Upper lobe of left lung (tissue), 6 donors: ENCODE measurements at regions not wholly inside any gene's neighbourhood (a gene's known extent, or its start where the extent isn't known, plus 50 kb on each side); places are given as distances from the start of the nearest gene placed in this dataset.

Experiments
- ATAC-seq, 2 donors: fragments of 200-7000 bp; cut with Tn5 transposase; one replicate each; pipeline ENCODE4 v1.9.1; 2022; ENCODE audit warnings: mild to moderate bottlenecking in 2 of 2, moderate library complexity in 2 of 2; ENCODE audit not compliant: low FRiP score in 2 of 2
- DNase-seq, 2 donors: peaks; one replicate each; pipeline ENCODE4 v3.0.0-alpha.2; 2019 to 2020
- H3K27ac ChIP-seq, 4 donors: fragments of 200-600 bp; sonication (generic); one replicate each; pipeline ENCODE4 v1.5.1; 2016 to 2019
- H3K27me3 ChIP-seq, 4 donors: fragments of 200-600 bp; sonication (generic); one replicate each; pipeline ENCODE4 v1.5.1; 2017 to 2019
- H3K36me3 ChIP-seq, 4 donors: fragments of 200-600 bp; sonication (generic); one replicate each; pipeline ENCODE4 v1.5.1; 2016 to 2019
- H3K4me1 ChIP-seq, 4 donors: fragments of 200-600 bp; sonication (generic); one replicate each; pipeline ENCODE4 v1.5.1; 2018 to 2019
- H3K4me3 ChIP-seq, 4 donors: fragments of 200-600 bp; sonication (generic); one replicate each; pipeline ENCODE4 v1.5.1; 2017 to 2019; ENCODE audit warnings: mild to moderate bottlenecking in 2 of 4, moderate library complexity in 1 of 4
- H3K9me3 ChIP-seq, 4 donors: fragments of 200-600 bp; sonication (generic); one replicate each; pipeline ENCODE4 v1.5.1; 2018 to 2019
- CTCF ChIP-seq, 6 experiments: fragments of 450-650 bp in 4 of 6; fragments of 200-600 bp in 2 of 6; sonication (generic) in 2 of 6; IDR thresholded peaks; one replicate each; pipeline ENCODE4 v1.5.1; 2016 to 2019; ENCODE audit warnings: antibody characterized with exemption in 6 of 6
- EP300 ChIP-seq, 4 donors: sonication (generic); formaldehyde crosslinking; IDR thresholded peaks; one replicate each; pipeline ENCODE4 v1.5.1; 2017; ENCODE audit warnings: antibody characterized with exemption in 4 of 4, control low read depth in 2 of 4
- POLR2A ChIP-seq, 4 donors: fragments of 450-650 bp; IDR thresholded peaks; one replicate each; pipeline ENCODE4 v1.5.1; 2016 to 2017; ENCODE audit warnings: antibody characterized with exemption in 4 of 4, mild to moderate bottlenecking in 2 of 4
- POLR2AphosphoS5 ChIP-seq, 2 donors: sonication (generic); formaldehyde crosslinking; IDR thresholded peaks; one replicate each; pipeline ENCODE4 v1.5.1; 2017; ENCODE audit warnings: antibody characterized with exemption in 2 of 2
- WGBS, 2 donors: methylation state at CpG; one replicate each; pipeline ENCODE4 v1.1.5; 2017 to 2018; 5-methylcytosine and 5-hydroxymethylcytosine counted together
- donor health status: DM: no; HTN: no; CAD: no; lungs with moderate emphysema.
- donor health status: DM: no; HTN: yes; CAD: no; lungs with severe emphysema.

- DNase-seq (no peak), ATAC-seq (no peak)
- no peak overlapping the region for H3K4me3 ChIP-seq
- TF ChIP-seq EP300 (IDR thresholded peaks at IDR 0.05), result no peak
- no peak for TF ChIP-seq POLR2A (IDR thresholded peaks at IDR 0.05)
- TF ChIP-seq CTCF (IDR thresholded peaks at IDR 0.05), result no peak
- no peak for TF ChIP-seq POLR2AphosphoS5 (IDR thresholded peaks at IDR 0.05)
- peaks cover 0 to 15% (median 0%) of the 10 kb centered on the region in 4 donors for H3K9me3 ChIP-seq
- no peaks in the 10 kb centered on the region for H3K27me3 ChIP-seq
- H3K27ac ChIP-seq, result no peak overlapping the region
- H3K36me3 ChIP-seq, result no peaks in the 10 kb centered on the region
- H3K4me1 ChIP-seq, result no peaks in the 10 kb centered on the region
- 71 to 77% methylated on average over 1 of the region's 1 CpG for WGBS, 2 donors
These were observed 284.1 kb upstream of the EPHA7 start for GRCh38 chr6:93703431-93703830.

- DNase-seq (no peak), ATAC-seq (no peak)
- Histone ChIP-seq H3K36me3 (no peaks in the 10 kb centered on the region), H3K4me3 (no peak overlapping the region), H3K9me3 (no peaks in the 10 kb centered on the region), H3K27me3 (no peaks in the 10 kb centered on the region), H3K27ac (no peak overlapping the region), H3K4me1 (no peaks in the 10 kb centered on the region)
- 55 to 61% methylated on average over 2 of the region's 2 CpGs for WGBS, 2 donors
- TF ChIP-seq POLR2AphosphoS5 (IDR thresholded peaks at IDR 0.05) (no peak), EP300 (IDR thresholded peaks at IDR 0.05) (no peak), CTCF (IDR thresholded peaks at IDR 0.05) (no peak), POLR2A (IDR thresholded peaks at IDR 0.05) (no peak)
These were observed 282.2 kb upstream of the EPHA7 start for GRCh38 chr6:93701526-93701925.

- ATAC-seq (no peak), DNase-seq (no peak)
- Histone ChIP-seq H3K4me3 (no peak overlapping the region), H3K27ac (no peak overlapping the region), H3K9me3 (peaks cover 0 to 3% (median 1%) of the 10 kb centered on the region in 4 donors), H3K27me3 (no peaks in the 10 kb centered on the region), H3K4me1 (no peaks in the 10 kb centered on the region), H3K36me3 (no peaks in the 10 kb centered on the region)
- no peak for TF ChIP-seq EP300 (IDR thresholded peaks at IDR 0.05)
- TF ChIP-seq CTCF (IDR thresholded peaks at IDR 0.05), result no peak
- TF ChIP-seq POLR2A (IDR thresholded peaks at IDR 0.05), result no peak
- no peak for TF ChIP-seq POLR2AphosphoS5 (IDR thresholded peaks at IDR 0.05)
- 89 to 91% methylated on average over 2 of the region's 2 CpGs for WGBS, 2 donors
These were observed 266.1 kb upstream of the EPHA7 start for GRCh38 chr6:93685494-93685893.

GRCh38 chr6:93684339-93684738 is 265.0 kb upstream of the EPHA7 start:
- no peaks in the 10 kb centered on the region for H3K27me3 ChIP-seq
- H3K27ac ChIP-seq, result no peak overlapping the region
- DNase-seq (no peak), ATAC-seq (no peak)
- H3K4me1 ChIP-seq, result no peaks in the 10 kb centered on the region
- WGBS, 2 donors, result 82 to 88% methylated on average over 1 of the region's 1 CpG
- H3K4me3 ChIP-seq, result no peak overlapping the region
- no peak for TF ChIP-seq EP300 (IDR thresholded peaks at IDR 0.05)
- TF ChIP-seq CTCF (IDR thresholded peaks at IDR 0.05), result no peak
- TF ChIP-seq POLR2A (IDR thresholded peaks at IDR 0.05), result no peak
- no peak for TF ChIP-seq POLR2AphosphoS5 (IDR thresholded peaks at IDR 0.05)
- H3K9me3 ChIP-seq, result peaks cover 0 to 3% (median 1%) of the 10 kb centered on the region in 4 donors
- no peaks in the 10 kb centered on the region for H3K36me3 ChIP-seq

GRCh38 chr6:93679836-93680235 is 260.5 kb upstream of the EPHA7 start:
- H3K36me3 ChIP-seq, result no peaks in the 10 kb centered on the region
- H3K27ac ChIP-seq, result no peak overlapping the region
- no peaks in the 10 kb centered on the region for H3K27me3 ChIP-seq
- ATAC-seq (no peak), DNase-seq (no peak)
- TF ChIP-seq POLR2A (IDR thresholded peaks at IDR 0.05), result no peak
- no peak for TF ChIP-seq CTCF (IDR thresholded peaks at IDR 0.05)
- TF ChIP-seq POLR2AphosphoS5 (IDR thresholded peaks at IDR 0.05), result no peak
- no peak for TF ChIP-seq EP300 (IDR thresholded peaks at IDR 0.05)
- peaks cover 0 to 3% (median 0%) of the 10 kb centered on the region in 4 donors for H3K9me3 ChIP-seq
- 70 to 72% methylated on average over 3 of the region's 3 CpGs for WGBS, 2 donors
- no peak overlapping the region for H3K4me3 ChIP-seq
- H3K4me1 ChIP-seq, result no peaks in the 10 kb centered on the region
